PC-9 (cell line): ENCODE measurements at regions not wholly inside any gene's neighbourhood (a gene's known extent, or its start where the extent isn't known, plus 50 kb on each side); places are given as distances from the start of the nearest gene placed in this dataset.

Experiments
- CTCF ChIP-seq: fragments of 200-600 bp; sonication (generic); conservative IDR thresholded peaks from 2 replicates; pipeline ENCODE4 v1.6.1; 2017; ENCODE audit warnings: mixed run types, antibody characterized with exemption, mild to moderate bottlenecking, moderate library complexity
- EZH2 ChIP-seq: fragments of 200-600 bp; sonication (generic); IDR thresholded peaks from 2 replicates; pipeline ENCODE4 v1.8.0; 2017; ENCODE audit warnings: antibody characterized with exemption, low read depth

- TF ChIP-seq CTCF (no peak), EZH2 (no peak)
Observed at GRCh38 chr9:23467276-23467675, 358.8 kb downstream of the ELAVL2 start.
